Upper lobe of left lung (tissue), 6 donors: ENCODE measurements at regions not wholly inside any gene's neighbourhood (a gene's known extent, or its start where the extent isn't known, plus 50 kb on each side); places are given as distances from the start of the nearest gene placed in this dataset.

Experiments
- ATAC-seq, 2 donors: fragments of 200-7000 bp; cut with Tn5 transposase; one replicate each; pipeline ENCODE4 v1.9.1; 2022; ENCODE audit warnings: mild to moderate bottlenecking in 2 of 2, moderate library complexity in 2 of 2; ENCODE audit not compliant: low FRiP score in 2 of 2
- DNase-seq, 2 donors: peaks; one replicate each; pipeline ENCODE4 v3.0.0-alpha.2; 2019 to 2020
- H3K27ac ChIP-seq, 4 donors: fragments of 200-600 bp; sonication (generic); one replicate each; pipeline ENCODE4 v1.5.1; 2016 to 2019
- H3K27me3 ChIP-seq, 4 donors: fragments of 200-600 bp; sonication (generic); one replicate each; pipeline ENCODE4 v1.5.1; 2017 to 2019
- H3K36me3 ChIP-seq, 4 donors: fragments of 200-600 bp; sonication (generic); one replicate each; pipeline ENCODE4 v1.5.1; 2016 to 2019
- H3K4me1 ChIP-seq, 4 donors: fragments of 200-600 bp; sonication (generic); one replicate each; pipeline ENCODE4 v1.5.1; 2018 to 2019
- H3K4me3 ChIP-seq, 4 donors: fragments of 200-600 bp; sonication (generic); one replicate each; pipeline ENCODE4 v1.5.1; 2017 to 2019; ENCODE audit warnings: mild to moderate bottlenecking in 2 of 4, moderate library complexity in 1 of 4
- H3K9me3 ChIP-seq, 4 donors: fragments of 200-600 bp; sonication (generic); one replicate each; pipeline ENCODE4 v1.5.1; 2018 to 2019
- EP300 ChIP-seq, 4 donors: sonication (generic); formaldehyde crosslinking; IDR thresholded peaks; one replicate each; pipeline ENCODE4 v1.5.1; 2017; ENCODE audit warnings: antibody characterized with exemption in 4 of 4, control low read depth in 2 of 4
- POLR2A ChIP-seq, 4 donors: fragments of 450-650 bp; IDR thresholded peaks; one replicate each; pipeline ENCODE4 v1.5.1; 2016 to 2017; ENCODE audit warnings: antibody characterized with exemption in 4 of 4, mild to moderate bottlenecking in 2 of 4
- POLR2AphosphoS5 ChIP-seq, 2 donors: sonication (generic); formaldehyde crosslinking; IDR thresholded peaks; one replicate each; pipeline ENCODE4 v1.5.1; 2017; ENCODE audit warnings: antibody characterized with exemption in 2 of 2
- WGBS, 2 donors: methylation state at CpG; one replicate each; pipeline ENCODE4 v1.1.5; 2017 to 2018; 5-methylcytosine and 5-hydroxymethylcytosine counted together
- TF ChIP-seq, protein P1 (sequence below), 6 experiments: fragments of 450-650 bp in 4 of 6; fragments of 200-600 bp in 2 of 6; sonication (generic) in 2 of 6; IDR thresholded peaks; one replicate each; pipeline ENCODE4 v1.5.1; 2016 to 2019; ENCODE audit warnings: antibody characterized with exemption in 6 of 6
- donor health status: DM: no; HTN: no; CAD: no; lungs with moderate emphysema.
- donor health status: DM: no; HTN: yes; CAD: no; lungs with severe emphysema.

DNA sequence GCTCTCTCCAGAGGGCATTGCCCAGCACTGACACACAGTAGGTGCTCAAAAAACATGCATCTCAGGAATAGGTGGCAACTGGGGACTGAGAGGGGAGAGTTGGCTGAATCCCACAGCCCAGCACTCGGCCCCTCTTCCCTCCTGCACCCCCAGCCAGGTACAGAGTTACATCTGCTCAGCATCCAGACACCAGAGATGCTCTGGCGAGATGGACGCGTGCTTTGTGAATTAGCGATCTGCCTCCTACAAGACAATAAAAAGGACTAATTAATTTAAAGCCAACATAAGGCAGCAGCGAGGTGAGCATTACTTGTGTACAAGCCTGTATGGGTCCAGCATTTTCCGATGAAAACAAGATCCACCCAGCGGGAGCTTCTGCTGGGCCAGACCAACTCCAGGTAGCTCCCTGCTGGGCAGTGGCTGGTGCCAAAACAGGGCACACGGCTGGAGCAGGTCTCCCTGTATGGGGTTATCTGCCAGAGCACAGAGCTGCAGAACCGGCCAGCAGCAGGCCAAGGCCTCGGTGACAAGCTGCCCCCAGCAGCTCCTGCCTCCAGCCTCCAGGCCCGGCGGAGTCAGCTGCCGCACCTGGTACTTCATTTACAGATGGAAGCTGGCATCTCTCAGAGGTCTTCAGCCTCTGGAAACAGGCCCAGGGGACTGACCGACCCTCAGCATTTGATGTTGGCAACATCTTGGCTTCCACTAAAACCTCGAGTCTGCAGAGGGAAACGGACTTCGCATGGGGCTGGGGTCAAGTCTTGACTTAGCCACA lies 219.7 kb upstream of the SDK2 start:
- Histone ChIP-seq H3K36me3 (no peaks in the 10 kb centered on the region), H3K27me3 (no peaks in the 10 kb centered on the region), H3K4me3 (no peak overlapping the region), H3K27ac (no peak overlapping the region), H3K4me1 (peaks cover 0 to 5% (median 0%) of the 10 kb centered on the region in 4 donors), H3K9me3 (no peaks in the 10 kb centered on the region)
- DNase-seq (no peak), ATAC-seq (no peak)
- 92 to 93% methylated on average over 10 to 17 of the region's 18 CpGs for WGBS, 2 donors
- TF ChIP-seq POLR2AphosphoS5 (IDR thresholded peaks at IDR 0.05) (no peak), EP300 (IDR thresholded peaks at IDR 0.05) (no peak), POLR2A (IDR thresholded peaks at IDR 0.05) (no peak)
- TF ChIP-seq, protein P1, sequence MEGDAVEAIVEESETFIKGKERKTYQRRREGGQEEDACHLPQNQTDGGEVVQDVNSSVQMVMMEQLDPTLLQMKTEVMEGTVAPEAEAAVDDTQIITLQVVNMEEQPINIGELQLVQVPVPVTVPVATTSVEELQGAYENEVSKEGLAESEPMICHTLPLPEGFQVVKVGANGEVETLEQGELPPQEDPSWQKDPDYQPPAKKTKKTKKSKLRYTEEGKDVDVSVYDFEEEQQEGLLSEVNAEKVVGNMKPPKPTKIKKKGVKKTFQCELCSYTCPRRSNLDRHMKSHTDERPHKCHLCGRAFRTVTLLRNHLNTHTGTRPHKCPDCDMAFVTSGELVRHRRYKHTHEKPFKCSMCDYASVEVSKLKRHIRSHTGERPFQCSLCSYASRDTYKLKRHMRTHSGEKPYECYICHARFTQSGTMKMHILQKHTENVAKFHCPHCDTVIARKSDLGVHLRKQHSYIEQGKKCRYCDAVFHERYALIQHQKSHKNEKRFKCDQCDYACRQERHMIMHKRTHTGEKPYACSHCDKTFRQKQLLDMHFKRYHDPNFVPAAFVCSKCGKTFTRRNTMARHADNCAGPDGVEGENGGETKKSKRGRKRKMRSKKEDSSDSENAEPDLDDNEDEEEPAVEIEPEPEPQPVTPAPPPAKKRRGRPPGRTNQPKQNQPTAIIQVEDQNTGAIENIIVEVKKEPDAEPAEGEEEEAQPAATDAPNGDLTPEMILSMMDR (IDR thresholded peaks at IDR 0.05), result no peak

DNA sequence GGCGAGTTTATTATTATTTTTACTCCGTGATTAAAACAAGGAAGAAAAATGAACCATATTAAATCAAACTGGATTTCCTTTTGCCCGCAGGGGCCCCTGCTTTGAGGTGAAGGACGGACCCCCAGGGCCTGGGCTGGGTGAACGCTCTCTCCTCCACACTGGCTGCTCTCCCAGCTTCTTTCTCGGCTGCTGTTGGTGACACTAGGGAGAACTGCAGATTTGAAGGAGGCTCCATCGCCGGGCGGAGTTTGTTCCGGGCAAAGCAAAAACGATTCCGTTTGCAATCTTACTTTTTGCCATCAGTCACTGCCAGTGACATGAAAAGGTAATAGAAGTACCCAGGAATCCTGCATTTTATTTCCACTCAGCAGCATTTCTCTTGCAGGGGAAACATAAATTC lies 221.6 kb upstream of the SDK2 start:
- Histone ChIP-seq H3K27me3 (no peaks in the 10 kb centered on the region), H3K4me1 (peaks cover 0 to under 1% (median 0%) of the 10 kb centered on the region in 4 donors), H3K4me3 (no peak overlapping the region), H3K27ac (no peak overlapping the region), H3K36me3 (no peaks in the 10 kb centered on the region), H3K9me3 (no peaks in the 10 kb centered on the region)
- no peak for ATAC-seq
- 83 to 84% methylated on average over 12 of the region's 12 CpGs for WGBS, 2 donors
- no peak for TF ChIP-seq EP300 (IDR thresholded peaks at IDR 0.05)
- DNase-seq, result no peak

DNA sequence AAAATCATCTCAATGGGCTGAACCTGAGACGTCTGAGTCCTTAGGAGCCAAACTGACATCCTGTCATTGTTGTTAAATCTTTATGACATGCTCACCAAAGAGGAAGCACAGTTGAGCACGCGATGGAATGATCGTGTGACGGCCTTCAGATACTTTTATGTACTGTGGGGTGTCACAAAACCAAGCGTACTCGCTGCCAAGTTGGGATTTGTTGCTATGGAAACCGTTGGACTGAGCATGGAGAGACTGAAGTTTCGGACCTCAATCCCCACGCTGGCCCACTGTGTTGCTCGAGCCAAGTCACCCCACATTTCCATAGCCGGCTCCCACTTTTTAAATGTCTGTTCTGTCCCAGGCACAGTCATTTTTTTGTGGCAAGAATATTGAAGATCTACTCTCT lies 222.8 kb upstream of the SDK2 start:
- no peaks in the 10 kb centered on the region for H3K27me3 ChIP-seq
- no peak overlapping the region for H3K27ac ChIP-seq
- no peak overlapping the region for H3K4me3 ChIP-seq
- no peaks in the 10 kb centered on the region for H3K9me3 ChIP-seq
- ATAC-seq (no peak), DNase-seq (no peak)
- no peaks in the 10 kb centered on the region for H3K4me1 ChIP-seq
- 67 to 70% methylated on average over 12 of the region's 12 CpGs for WGBS, 2 donors
- H3K36me3 ChIP-seq, result no peaks in the 10 kb centered on the region
- TF ChIP-seq POLR2AphosphoS5 (IDR thresholded peaks at IDR 0.05) (no peak), POLR2A (IDR thresholded peaks at IDR 0.05) (no peak), EP300 (IDR thresholded peaks at IDR 0.05) (no peak)
- TF ChIP-seq, protein P1 (IDR thresholded peaks at IDR 0.05), result no peak

DNA sequence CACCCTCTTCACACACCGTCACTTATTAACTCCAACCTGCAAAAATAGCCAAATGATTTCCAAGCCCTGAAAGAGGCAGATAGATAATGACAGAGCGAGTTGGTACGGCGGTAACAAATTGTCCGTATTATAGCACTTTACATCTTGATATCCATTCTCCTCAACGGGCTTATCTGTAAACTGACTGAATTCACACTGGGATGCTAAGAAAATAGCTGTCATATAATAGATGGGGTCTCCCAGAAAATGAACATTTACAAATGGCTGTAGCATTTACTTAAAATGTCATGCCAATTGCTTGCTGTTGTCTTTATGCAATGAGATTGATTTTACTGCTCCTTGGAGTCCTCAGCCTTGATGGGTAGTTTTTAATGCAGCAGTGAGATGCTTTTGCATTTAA lies 225.8 kb upstream of the SDK2 start:
- TF ChIP-seq, protein P1 (IDR thresholded peaks at IDR 0.05), result no peak
- TF ChIP-seq POLR2AphosphoS5 (IDR thresholded peaks at IDR 0.05) (no peak), EP300 (IDR thresholded peaks at IDR 0.05) (no peak)
- no peaks in the 10 kb centered on the region for H3K36me3 ChIP-seq
- DNase-seq (no peak), ATAC-seq (no peak)
- H3K27me3 ChIP-seq, result no peaks in the 10 kb centered on the region
- no peaks in the 10 kb centered on the region for H3K9me3 ChIP-seq
- H3K27ac ChIP-seq, result no peak overlapping the region
- H3K4me3 ChIP-seq, result no peak overlapping the region
- H3K4me1 ChIP-seq, result no peaks in the 10 kb centered on the region
- 87 to 90% methylated on average over 6 of the region's 6 CpGs for WGBS, 2 donors

DNA sequence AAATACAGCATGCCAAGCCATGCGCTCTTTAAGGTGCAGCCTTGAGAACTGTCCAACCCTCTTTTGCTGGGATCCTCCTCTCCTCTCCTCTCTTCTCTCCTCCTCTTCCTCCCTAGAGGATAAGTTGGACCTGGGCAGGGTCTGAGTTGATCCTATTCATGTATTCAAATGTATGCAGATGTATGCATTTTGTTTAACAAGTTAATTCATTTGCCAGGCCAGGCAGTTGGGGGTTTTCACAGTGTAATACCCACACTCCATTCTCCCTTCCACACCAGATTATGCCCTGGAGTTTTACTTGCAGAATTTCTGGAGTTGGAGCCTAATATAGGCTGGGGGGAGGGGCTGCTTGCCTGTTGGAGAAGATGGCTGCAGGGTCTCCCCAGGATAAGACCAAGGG lies 226.2 kb upstream of the SDK2 start:
- Histone ChIP-seq H3K27ac (no peak overlapping the region), H3K4me1 (no peaks in the 10 kb centered on the region), H3K4me3 (no peak overlapping the region), H3K27me3 (no peaks in the 10 kb centered on the region), H3K9me3 (no peaks in the 10 kb centered on the region), H3K36me3 (no peaks in the 10 kb centered on the region)
- no peak for TF ChIP-seq EP300 (IDR thresholded peaks at IDR 0.05)
- TF ChIP-seq POLR2AphosphoS5 (IDR thresholded peaks at IDR 0.05), result no peak
- TF ChIP-seq, protein P1 (IDR thresholded peaks at IDR 0.05), result no peak
- TF ChIP-seq POLR2A (IDR thresholded peaks at IDR 0.05), result no peak
- WGBS, 2 donors, result 95 to 100% methylated on average over 1 of the region's 1 CpG
- DNase-seq, result no peak
- no peak for ATAC-seq
